SK-N-SH (cell line): ENCODE measurements at regions not wholly inside any gene's neighbourhood (a gene's known extent, or its start where the extent isn't known, plus 50 kb on each side); places are given as distances from the start of the nearest gene placed in this dataset.

Experiments used
- CTCF ChIA-PET: fragments of 300-600, 350-600 bp; formaldehyde crosslinking; extraction: SDS; loops from one replicate; lab custom pipeline; 2021; lab: Yijun Ruan, JAX
- POLR2A ChIA-PET: fragments of 350-600 bp; sonication (Branson Sonifier 250); formaldehyde crosslinking; extraction: SDS; loops from one replicate; lab custom pipeline; 2020; ENCODE audit warnings: antibody characterized with exemption, inconsistent platforms; lab: Yijun Ruan, JAX
- DNase-seq: peaks from one replicate; pipeline ENCODE4 v3.0.0; 2012
- H2AFZ ChIP-seq: fragments of 200-600 bp; sonication (generic); 2 replicates; pipeline ENCODE4 v1.8.1; 2016; ENCODE audit warnings: antibody characterized with exemption, mild to moderate bottlenecking, low read depth
- H3F3A ChIP-seq: fragments of 200-600 bp; sonication (generic); replicated peaks from 2 replicates; pipeline ENCODE3; 2016; ENCODE audit warnings: antibody characterized with exemption, mild to moderate bottlenecking; ENCODE audit not compliant: insufficient read depth
- H3K27ac ChIP-seq, 2 experiments: fragments of 200-500 bp in 1 of 2; fragments of 200-600 bp in 1 of 2; sonication (Bioruptor generic) in 1 of 2; sonication (generic), shearing (Covaris generic) in 1 of 2; 2 replicates each; pipeline versions ENCODE4 v1.5.1 to v1.6.1; 2014 to 2016; ENCODE audit warnings: low read depth in 2 of 2, inconsistent platforms in 1 of 2, low read length in 1 of 2, mild to moderate bottlenecking in 1 of 2, mixed read lengths in 1 of 2
- H3K27me3 ChIP-seq: fragments of 200-600 bp; sonication (generic), shearing (Covaris generic); 2 replicates; pipeline ENCODE4 v1.6.1; 2016; ENCODE audit warnings: mixed run types; ENCODE audit not compliant: insufficient read depth
- H3K36me3 ChIP-seq, 2 experiments: fragments of 200-500 bp in 1 of 2; fragments of 200-600 bp in 1 of 2; sonication (Bioruptor generic) in 1 of 2; sonication (generic) in 1 of 2; replicated peaks in 1 of 2; 2 replicates each; pipeline versions ENCODE3 to v1.5.1; 2014 to 2016; ENCODE audit warnings: low read length in 1 of 2, mild to moderate bottlenecking in 1 of 2; ENCODE audit not compliant: insufficient read depth in 2 of 2, control insufficient read depth in 1 of 2
- H3K4me1 ChIP-seq, 2 experiments: fragments of 200-500 bp in 1 of 2; fragments of 200-600 bp in 1 of 2; sonication (Bioruptor generic) in 1 of 2; sonication (generic), shearing (Covaris generic) in 1 of 2; 2 replicates each; pipeline versions ENCODE4 v1.5.1 to v1.6.1; 2014 to 2016; ENCODE audit warnings: low read depth in 1 of 2, low read length in 1 of 2, mixed run types in 1 of 2; ENCODE audit not compliant: insufficient read depth in 2 of 2, control insufficient read depth in 1 of 2
- H3K4me2 ChIP-seq: fragments of 200-600 bp; sonication (generic), shearing (Covaris generic); 2 replicates; pipeline ENCODE4 v1.6.1; 2017; ENCODE audit warnings: mixed run types
- H3K4me3 ChIP-seq, 2 experiments: fragments of 200-500 bp in 1 of 2; fragments of 200-600 bp in 1 of 2; sonication (Bioruptor generic) in 1 of 2; sonication (generic), shearing (Covaris generic) in 1 of 2; 2 replicates each; pipeline versions ENCODE4 v1.5.1 to v1.8.1; 2014 to 2016; ENCODE audit warnings: low read depth in 2 of 2, inconsistent platforms in 1 of 2, low read length in 1 of 2, mild to moderate bottlenecking in 1 of 2, mixed read lengths in 1 of 2, moderate library complexity in 1 of 2
- H3K79me2 ChIP-seq: fragments of 200-600 bp; sonication (generic); 2 replicates; pipeline ENCODE4 v1.8.1; 2017; ENCODE audit warnings: mild to moderate bottlenecking; ENCODE audit not compliant: insufficient read depth
- H3K9ac ChIP-seq: fragments of 200-600 bp; sonication (generic); 2 replicates; pipeline ENCODE4 v1.6.1; 2017; ENCODE audit warnings: mixed run types
- H3K9me2 ChIP-seq: fragments of 200-600 bp; sonication (generic); 2 replicates; pipeline ENCODE4 v1.6.1; 2017; ENCODE audit warnings: mixed run types
- H3K9me3 ChIP-seq: fragments of 200-600 bp; sonication (generic); 2 replicates; pipeline ENCODE4 v1.6.1; 2017; ENCODE audit warnings: mixed run types, mild to moderate bottlenecking, moderate library complexity
- H4K20me1 ChIP-seq: fragments of 200-600 bp; sonication (generic); 2 replicates; pipeline ENCODE4 v1.6.1; 2017; ENCODE audit warnings: mild to moderate bottlenecking, mixed run types; ENCODE audit not compliant: insufficient read depth
- CHD2 ChIP-seq: fragments of 150-350 bp; IDR thresholded peaks from 2 replicates; pipeline ENCODE4 v1.6.1; 2018; ENCODE audit warnings: low read length; ENCODE audit not compliant: partially characterized antibody
- ELF1 ChIP-seq: IDR thresholded peaks from 2 replicates; pipeline ENCODE4 v1.4.0; 2012
- EP300 ChIP-seq, 2 experiments: IDR thresholded peaks; 2 replicates each; pipeline versions ENCODE4 v1.4.0 to v1.6.1; 2012; ENCODE audit warnings: borderline replicate concordance in 1 of 2, low read depth in 1 of 2, low read length in 1 of 2
- EZH2phosphoT487 ChIP-seq: fragments of 200-600 bp; sonication (generic); IDR thresholded peaks from 2 replicates; pipeline ENCODE4 v1.6.1; 2017; ENCODE audit warnings: low read depth, mixed run types, mild to moderate bottlenecking, antibody characterized with exemption, moderate library complexity, borderline replicate concordance
- FOSL2 ChIP-seq: IDR thresholded peaks from 2 replicates; pipeline ENCODE4 v1.4.0; 2012; ENCODE audit warnings: low read depth, mild to moderate bottlenecking, moderate library complexity, borderline replicate concordance
- FOXJ3 ChIP-seq: sonication (generic); formaldehyde crosslinking; IDR thresholded peaks from 2 replicates; pipeline ENCODE4 v1.5.1; 2020; ENCODE audit warnings: mild to moderate bottlenecking, missing genetic modification reagents
- FOXM1 ChIP-seq: IDR thresholded peaks from 2 replicates; pipeline ENCODE4 v1.4.0; 2012; ENCODE audit warnings: low read depth, mild to moderate bottlenecking
- GABPA ChIP-seq: IDR thresholded peaks from 2 replicates; pipeline ENCODE4 v1.4.0; 2012; ENCODE audit warnings: low read depth, mild to moderate bottlenecking
- JUND ChIP-seq: IDR thresholded peaks from 2 replicates; pipeline ENCODE4 v1.4.0; 2012
- MEF2A ChIP-seq: IDR thresholded peaks from 2 replicates; pipeline ENCODE4 v1.4.0; 2012; ENCODE audit warnings: low read depth, borderline replicate concordance
- NRF1 ChIP-seq: IDR thresholded peaks from 2 replicates; pipeline ENCODE4 v1.6.1; 2012; ENCODE audit warnings: low read depth, mild to moderate bottlenecking, low read length
- PBX3 ChIP-seq: IDR thresholded peaks from 2 replicates; pipeline ENCODE4; 2012
- POLR2AphosphoS5 ChIP-seq: IDR thresholded peaks from 2 replicates; pipeline ENCODE4 v1.6.1; 2012; ENCODE audit warnings: low read depth, low read length
- RAD21 ChIP-seq: IDR thresholded peaks from 2 replicates; pipeline ENCODE4 v1.6.1; 2012; ENCODE audit warnings: mild to moderate bottlenecking, low read length
- RCOR1 ChIP-seq: fragments of 150-350 bp; IDR thresholded peaks from 2 replicates; pipeline ENCODE4 v1.6.1; 2017; ENCODE audit warnings: antibody characterized with exemption, low read length
- RXRA ChIP-seq: IDR thresholded peaks from 2 replicates; pipeline ENCODE4 v1.4.0; 2012; ENCODE audit warnings: low read depth, mild to moderate bottlenecking, borderline replicate concordance
- SMC3 ChIP-seq: IDR thresholded peaks from 2 replicates; pipeline ENCODE4 v1.6.1; 2012; ENCODE audit warnings: low read depth, low read length, improper control_type of control experiment
- WGBS: methylation state at CpG from one replicate; pipeline ENCODE4 v1.1.6; 2017; ENCODE audit warnings: low lambda C conversion rate; 5-methylcytosine and 5-hydroxymethylcytosine counted together
- TF ChIP-seq, protein P1 (sequence below): IDR thresholded peaks from 2 replicates; pipeline ENCODE4 v1.4.0; 2012; ENCODE audit warnings: low read depth, borderline replicate concordance
- TF ChIP-seq, protein P2 (sequence below): fragments of 200-600 bp; sonication (generic); IDR thresholded peaks from 2 replicates; pipeline ENCODE4 v1.6.1; 2017; ENCODE audit warnings: antibody characterized with exemption, mild to moderate bottlenecking, moderate library complexity
- TF ChIP-seq, protein P3 (sequence below): fragments of 150-350 bp; IDR thresholded peaks from 2 replicates; pipeline ENCODE4 v1.6.1; 2017; ENCODE audit warnings: antibody characterized with exemption, low read length, low read depth, borderline replicate concordance
- TF ChIP-seq, protein P4 (sequence below): fragments of 150-350 bp; IDR thresholded peaks from 2 replicates; pipeline ENCODE4 v1.6.1; 2016; ENCODE audit warnings: mild to moderate bottlenecking, low read depth, low read length

- TF ChIP-seq, protein P1, sequence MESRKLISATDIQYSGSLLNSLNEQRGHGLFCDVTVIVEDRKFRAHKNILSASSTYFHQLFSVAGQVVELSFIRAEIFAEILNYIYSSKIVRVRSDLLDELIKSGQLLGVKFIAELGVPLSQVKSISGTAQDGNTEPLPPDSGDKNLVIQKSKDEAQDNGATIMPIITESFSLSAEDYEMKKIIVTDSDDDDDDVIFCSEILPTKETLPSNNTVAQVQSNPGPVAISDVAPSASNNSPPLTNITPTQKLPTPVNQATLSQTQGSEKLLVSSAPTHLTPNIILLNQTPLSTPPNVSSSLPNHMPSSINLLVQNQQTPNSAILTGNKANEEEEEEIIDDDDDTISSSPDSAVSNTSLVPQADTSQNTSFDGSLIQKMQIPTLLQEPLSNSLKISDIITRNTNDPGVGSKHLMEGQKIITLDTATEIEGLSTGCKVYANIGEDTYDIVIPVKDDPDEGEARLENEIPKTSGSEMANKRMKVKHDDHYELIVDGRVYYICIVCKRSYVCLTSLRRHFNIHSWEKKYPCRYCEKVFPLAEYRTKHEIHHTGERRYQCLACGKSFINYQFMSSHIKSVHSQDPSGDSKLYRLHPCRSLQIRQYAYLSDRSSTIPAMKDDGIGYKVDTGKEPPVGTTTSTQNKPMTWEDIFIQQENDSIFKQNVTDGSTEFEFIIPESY = no peak
- TF ChIP-seq, protein P2, sequence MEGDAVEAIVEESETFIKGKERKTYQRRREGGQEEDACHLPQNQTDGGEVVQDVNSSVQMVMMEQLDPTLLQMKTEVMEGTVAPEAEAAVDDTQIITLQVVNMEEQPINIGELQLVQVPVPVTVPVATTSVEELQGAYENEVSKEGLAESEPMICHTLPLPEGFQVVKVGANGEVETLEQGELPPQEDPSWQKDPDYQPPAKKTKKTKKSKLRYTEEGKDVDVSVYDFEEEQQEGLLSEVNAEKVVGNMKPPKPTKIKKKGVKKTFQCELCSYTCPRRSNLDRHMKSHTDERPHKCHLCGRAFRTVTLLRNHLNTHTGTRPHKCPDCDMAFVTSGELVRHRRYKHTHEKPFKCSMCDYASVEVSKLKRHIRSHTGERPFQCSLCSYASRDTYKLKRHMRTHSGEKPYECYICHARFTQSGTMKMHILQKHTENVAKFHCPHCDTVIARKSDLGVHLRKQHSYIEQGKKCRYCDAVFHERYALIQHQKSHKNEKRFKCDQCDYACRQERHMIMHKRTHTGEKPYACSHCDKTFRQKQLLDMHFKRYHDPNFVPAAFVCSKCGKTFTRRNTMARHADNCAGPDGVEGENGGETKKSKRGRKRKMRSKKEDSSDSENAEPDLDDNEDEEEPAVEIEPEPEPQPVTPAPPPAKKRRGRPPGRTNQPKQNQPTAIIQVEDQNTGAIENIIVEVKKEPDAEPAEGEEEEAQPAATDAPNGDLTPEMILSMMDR = no peak
- no peak for TF ChIP-seq JUND
- no peak for TF ChIP-seq FOXM1
- no peak for TF ChIP-seq ELF1
- TF ChIP-seq, all 33 proteins: peak for 0
Observed at GRCh38 chr14:87638196-87638595, 354.8 kb downstream of the GALC start (continued).

- TF ChIP-seq CHD2 = no peak
- H3K9me3 ChIP-seq = no peaks in the 10 kb centered on the region
- H3K79me2 ChIP-seq = no peaks in the 10 kb centered on the region
- H3F3A ChIP-seq = no peaks in the 10 kb centered on the region
- no peaks in the 10 kb centered on the region for H3K36me3 ChIP-seq
- H3K9me2 ChIP-seq = no peaks in the 10 kb centered on the region
- H3K27ac ChIP-seq = no peak overlapping the region
- no peak for DNase-seq
- no peak overlapping the region for H2AFZ ChIP-seq
- ChIA-PET CTCF (interaction anchor here (1.3 to 1.6 kb wide), 2 partner anchors 10 to 19 kb away, joined by 4 to 6 read pairs; no protein-coding TSS in a partner anchor), POLR2A (no interaction called here)
- 2% methylated on average over 3 of the region's 3 CpGs for WGBS
- no peaks in the 10 kb centered on the region for H3K4me1 ChIP-seq
- no peak overlapping the region for H3K4me2 ChIP-seq
- no peak overlapping the region for H3K9ac ChIP-seq
- no peaks in the 10 kb centered on the region for H3K27me3 ChIP-seq
- no peaks in the 10 kb centered on the region for H4K20me1 ChIP-seq
- no peak overlapping the region for H3K4me3 ChIP-seq
Observed at GRCh38 chr14:87635442-87635841, 357.5 kb downstream of the GALC start.

- no peak overlapping the region for H3K9ac ChIP-seq
- H3K4me2 ChIP-seq = no peak overlapping the region
- H4K20me1 ChIP-seq = no peaks in the 10 kb centered on the region
- 10% methylated on average over 4 of the region's 4 CpGs for WGBS
- ChIA-PET CTCF (no interaction called here), POLR2A (no interaction called here)
- H3K27ac ChIP-seq = no peak overlapping the region
- no peak overlapping the region for H2AFZ ChIP-seq
- no peaks in the 10 kb centered on the region for H3K9me2 ChIP-seq
- no peaks in the 10 kb centered on the region for H3F3A ChIP-seq
- H3K27me3 ChIP-seq = no peaks in the 10 kb centered on the region
- no peaks in the 10 kb centered on the region for H3K79me2 ChIP-seq
- H3K4me1 ChIP-seq = no peaks in the 10 kb centered on the region
- no peaks in the 10 kb centered on the region for H3K36me3 ChIP-seq
- H3K4me3 ChIP-seq = no peak overlapping the region
- H3K9me3 ChIP-seq = no peaks in the 10 kb centered on the region
- no peak for DNase-seq
- TF ChIP-seq GABPA (no peak), MEF2A (no peak), POLR2AphosphoS5 (no peak), RXRA (no peak), EP300 (IDR thresholded peaks at IDR 0.05; ENCODE audit: borderline replicate concordance in 1 of 2, low read depth in 1 of 2, low read length in 1 of 2) (no peak), RCOR1 (no peak), SMC3 (no peak), ELF1 (no peak), FOXJ3 (CRISPR knock-in tag) (no peak), NRF1 (no peak), FOSL2 (no peak), JUND (no peak), PBX3 (no peak), EZH2phosphoT487 (no peak), FOXM1 (no peak), RAD21 (no peak)
- TF ChIP-seq, protein P3, sequence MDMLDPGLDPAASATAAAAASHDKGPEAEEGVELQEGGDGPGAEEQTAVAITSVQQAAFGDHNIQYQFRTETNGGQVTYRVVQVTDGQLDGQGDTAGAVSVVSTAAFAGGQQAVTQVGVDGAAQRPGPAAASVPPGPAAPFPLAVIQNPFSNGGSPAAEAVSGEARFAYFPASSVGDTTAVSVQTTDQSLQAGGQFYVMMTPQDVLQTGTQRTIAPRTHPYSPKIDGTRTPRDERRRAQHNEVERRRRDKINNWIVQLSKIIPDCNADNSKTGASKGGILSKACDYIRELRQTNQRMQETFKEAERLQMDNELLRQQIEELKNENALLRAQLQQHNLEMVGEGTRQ = no peak
- TF ChIP-seq, protein P4, sequence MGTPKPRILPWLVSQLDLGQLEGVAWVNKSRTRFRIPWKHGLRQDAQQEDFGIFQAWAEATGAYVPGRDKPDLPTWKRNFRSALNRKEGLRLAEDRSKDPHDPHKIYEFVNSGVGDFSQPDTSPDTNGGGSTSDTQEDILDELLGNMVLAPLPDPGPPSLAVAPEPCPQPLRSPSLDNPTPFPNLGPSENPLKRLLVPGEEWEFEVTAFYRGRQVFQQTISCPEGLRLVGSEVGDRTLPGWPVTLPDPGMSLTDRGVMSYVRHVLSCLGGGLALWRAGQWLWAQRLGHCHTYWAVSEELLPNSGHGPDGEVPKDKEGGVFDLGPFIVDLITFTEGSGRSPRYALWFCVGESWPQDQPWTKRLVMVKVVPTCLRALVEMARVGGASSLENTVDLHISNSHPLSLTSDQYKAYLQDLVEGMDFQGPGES = no peak
Observed at GRCh38 chr14:87632796-87633195, 360.2 kb downstream of the GALC start.
